Mesodermal cell (in vitro differentiated cells): ENCODE measurements at regions not wholly inside any gene's neighbourhood (a gene's known extent, or its start where the extent isn't known, plus 50 kb on each side); places are given as distances from the start of the nearest gene placed in this dataset.

Experiments used
- H3K27ac ChIP-seq: 2 replicates; pipeline ENCODE4 v1.7.0; 2013; ENCODE audit warnings: mild to moderate bottlenecking, low read depth, low read length, moderate library complexity; ENCODE audit not compliant: severe bottlenecking
- H3K36me3 ChIP-seq: 2 replicates; pipeline ENCODE4 v1.7.1; 2013; ENCODE audit warnings: mild to moderate bottlenecking, low read length, moderate library complexity; ENCODE audit not compliant: control insufficient read depth, insufficient read depth
- H3K4me1 ChIP-seq: one replicate; pipeline ENCODE4 v1.7.1; 2013; ENCODE audit warnings: mild to moderate bottlenecking, low read length; ENCODE audit not compliant: insufficient read depth, control insufficient read depth, poor library complexity, severe bottlenecking
- H3K4me3 ChIP-seq: 2 replicates; pipeline ENCODE4 v1.7.0; 2013; ENCODE audit warnings: low read length, control low read depth, mild to moderate bottlenecking; ENCODE audit not compliant: insufficient read depth, poor library complexity, severe bottlenecking; ENCODE audit errors: extremely low read depth
- H3K9me3 ChIP-seq: 2 replicates; pipeline ENCODE4 v1.7.1; 2013; ENCODE audit warnings: mild to moderate bottlenecking, low read length, moderate library complexity; ENCODE audit not compliant: control insufficient read depth
- WGBS, 2 experiments: methylation state at CpG; one replicate each; pipeline ENCODE4 v1.1.5; 2013; ENCODE audit warnings: missing lambda C conversion rate in 2 of 2; ENCODE audit not compliant: insufficient coverage in 2 of 2; 5-methylcytosine and 5-hydroxymethylcytosine counted together

- H3K4me3 ChIP-seq: no peak overlapping the region
- no peaks in the 10 kb centered on the region for H3K9me3 ChIP-seq
- H3K36me3 ChIP-seq: no peaks in the 10 kb centered on the region
- no peaks in the 10 kb centered on the region for H3K4me1 ChIP-seq
- H3K27ac ChIP-seq: no peak overlapping the region
- WGBS, 2 experiments: 88 to 100% methylated on average over 1 to 2 of the region's 2 CpGs
Observed at GRCh38 chr1:222416001-222416791, 131.7 kb downstream of the HHIPL2 start.

DNA sequence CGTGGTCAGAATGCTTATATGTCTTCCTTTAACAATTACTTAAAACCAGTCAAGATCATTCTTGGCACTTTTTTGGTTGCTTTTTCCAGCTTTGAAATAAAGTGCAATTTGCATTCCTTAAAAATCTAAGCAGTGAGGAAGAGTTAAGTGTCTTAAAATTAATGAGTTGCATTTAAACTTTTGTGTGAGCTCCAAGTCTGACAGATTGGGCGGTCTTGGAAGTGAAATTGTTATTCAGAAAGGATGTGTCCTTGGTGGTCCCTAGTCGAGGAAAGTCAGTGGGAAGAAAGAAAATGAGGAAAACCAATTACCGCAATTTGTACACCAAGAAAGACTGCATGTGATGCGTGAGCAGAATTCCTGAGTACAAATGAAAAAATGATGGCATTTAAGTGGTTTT lies 132.5 kb downstream of the HHIPL2 start:
- Histone ChIP-seq H3K27ac (no peak overlapping the region), H3K9me3 (no peaks in the 10 kb centered on the region), H3K36me3 (no peaks in the 10 kb centered on the region), H3K4me3 (no peak overlapping the region), H3K4me1 (no peaks in the 10 kb centered on the region)
- 90 to 93% methylated on average over 3 to 5 of the region's 5 CpGs for WGBS, 2 experiments

- Histone ChIP-seq H3K9me3 (no peaks in the 10 kb centered on the region), H3K36me3 (no peaks in the 10 kb centered on the region), H3K4me1 (no peaks in the 10 kb centered on the region), H3K27ac (no peak overlapping the region), H3K4me3 (no peak overlapping the region)
- 100% methylated on average over 1 of the region's 2 CpGs; no CpG with 5 or more reads in 1 of the 2 experiments for WGBS, 2 experiments
Observed at GRCh38 chr1:222413991-222414549, 133.8 kb downstream of the HHIPL2 start.

DNA sequence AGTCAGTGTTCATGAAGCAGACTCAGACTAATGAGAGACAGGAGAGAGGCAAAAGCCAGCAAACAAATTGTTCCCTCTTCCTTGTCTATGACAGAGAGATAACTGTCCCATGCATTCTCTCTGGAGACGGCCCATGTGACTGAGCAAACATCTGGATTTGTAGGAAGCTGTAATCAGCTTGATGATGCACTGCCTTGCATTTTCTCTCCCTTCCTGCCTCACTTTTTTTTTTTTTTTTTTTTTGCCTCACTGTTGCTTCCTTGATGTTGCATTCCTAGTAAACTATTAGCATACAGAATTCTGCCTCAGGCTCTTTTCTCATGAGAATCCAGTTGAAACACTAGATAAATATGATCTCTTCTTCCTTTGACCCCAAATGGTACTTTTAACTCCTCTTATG lies 134.5 kb downstream of the HHIPL2 start:
- Histone ChIP-seq H3K36me3 (no peaks in the 10 kb centered on the region), H3K4me3 (no peak overlapping the region), H3K4me1 (no peaks in the 10 kb centered on the region), H3K27ac (no peak overlapping the region), H3K9me3 (no peaks in the 10 kb centered on the region)
- WGBS, 2 experiments: 100% methylated on average over 1 of the region's 1 CpG; no CpG with 5 or more reads in 1 of the 2 experiments

DNA sequence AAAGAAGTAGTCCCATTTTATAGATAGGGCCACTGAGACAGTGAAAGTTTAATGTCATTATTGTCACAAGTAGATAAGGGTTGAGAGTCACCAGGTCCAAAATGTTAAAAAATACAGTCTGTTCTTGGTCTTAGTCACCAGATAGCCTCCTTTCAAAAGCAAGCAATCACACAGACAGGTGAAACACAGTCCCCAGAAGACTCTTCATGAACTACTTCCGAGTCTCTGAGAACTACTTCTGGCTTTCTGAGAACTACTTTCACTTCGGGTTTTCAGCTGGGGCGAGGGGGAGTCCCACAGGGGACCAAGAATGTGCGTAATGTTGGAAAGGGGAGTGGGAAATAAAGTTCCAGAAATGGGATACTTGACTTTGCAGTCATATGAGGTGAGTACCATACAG lies 143.2 kb downstream of the HHIPL2 start:
- 67 to 82% methylated on average over 2 to 3 of the region's 4 CpGs for WGBS, 2 experiments
- Histone ChIP-seq H3K27ac (no peak overlapping the region), H3K4me3 (no peak overlapping the region), H3K9me3 (no peaks in the 10 kb centered on the region), H3K4me1 (no peaks in the 10 kb centered on the region), H3K36me3 (no peaks in the 10 kb centered on the region)

- Histone ChIP-seq H3K9me3 (no peaks in the 10 kb centered on the region), H3K27ac (no peak overlapping the region), H3K36me3 (no peaks in the 10 kb centered on the region), H3K4me3 (no peak overlapping the region), H3K4me1 (no peaks in the 10 kb centered on the region)
Observed at GRCh38 chr1:222399197-222399596, 148.7 kb downstream of the HHIPL2 start.

- no peaks in the 10 kb centered on the region for H3K4me1 ChIP-seq
- H3K27ac ChIP-seq: no peak overlapping the region
- no peak overlapping the region for H3K4me3 ChIP-seq
- H3K36me3 ChIP-seq: no peaks in the 10 kb centered on the region
- WGBS, 2 experiments: no CpG with 5 or more reads among the region's 1 CpG
- H3K9me3 ChIP-seq: no peaks in the 10 kb centered on the region
Observed at GRCh38 chr1:222394224-222394623, 153.7 kb downstream of the HHIPL2 start.

DNA sequence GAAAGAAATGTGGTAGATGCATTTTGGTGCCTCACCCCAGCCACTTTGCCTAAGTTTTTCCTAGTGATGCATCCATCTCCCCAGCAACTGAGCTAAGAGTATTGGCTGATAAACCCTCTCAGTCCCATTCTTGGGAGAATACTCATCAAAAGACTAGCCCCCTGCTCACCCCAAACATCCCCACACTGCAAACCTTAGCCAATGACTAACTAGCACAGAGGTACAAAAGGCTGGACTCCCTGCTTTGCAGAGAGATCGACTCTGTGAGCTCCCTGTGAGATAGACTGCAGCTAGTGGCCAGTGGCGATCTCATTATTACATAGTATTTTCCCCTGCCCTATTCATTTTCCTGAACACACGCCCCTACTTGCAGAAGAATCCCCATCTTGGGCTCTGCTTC lies 155.3 kb downstream of the HHIPL2 start:
- 90 to 94% methylated on average over 3 of the region's 3 CpGs for WGBS, 2 experiments
- no peaks in the 10 kb centered on the region for H3K4me1 ChIP-seq
- H3K4me3 ChIP-seq: no peak overlapping the region
- no peaks in the 10 kb centered on the region for H3K9me3 ChIP-seq
- no peaks in the 10 kb centered on the region for H3K36me3 ChIP-seq
- no peak overlapping the region for H3K27ac ChIP-seq

- 94 to 100% methylated on average over 1 to 2 of the region's 2 CpGs for WGBS, 2 experiments
- no peaks in the 10 kb centered on the region for H3K36me3 ChIP-seq
- no peak overlapping the region for H3K27ac ChIP-seq
- H3K4me1 ChIP-seq: no peaks in the 10 kb centered on the region
- no peaks in the 10 kb centered on the region for H3K9me3 ChIP-seq
- no peak overlapping the region for H3K4me3 ChIP-seq
Observed at GRCh38 chr1:222390181-222390580, 157.7 kb downstream of the HHIPL2 start.

DNA sequence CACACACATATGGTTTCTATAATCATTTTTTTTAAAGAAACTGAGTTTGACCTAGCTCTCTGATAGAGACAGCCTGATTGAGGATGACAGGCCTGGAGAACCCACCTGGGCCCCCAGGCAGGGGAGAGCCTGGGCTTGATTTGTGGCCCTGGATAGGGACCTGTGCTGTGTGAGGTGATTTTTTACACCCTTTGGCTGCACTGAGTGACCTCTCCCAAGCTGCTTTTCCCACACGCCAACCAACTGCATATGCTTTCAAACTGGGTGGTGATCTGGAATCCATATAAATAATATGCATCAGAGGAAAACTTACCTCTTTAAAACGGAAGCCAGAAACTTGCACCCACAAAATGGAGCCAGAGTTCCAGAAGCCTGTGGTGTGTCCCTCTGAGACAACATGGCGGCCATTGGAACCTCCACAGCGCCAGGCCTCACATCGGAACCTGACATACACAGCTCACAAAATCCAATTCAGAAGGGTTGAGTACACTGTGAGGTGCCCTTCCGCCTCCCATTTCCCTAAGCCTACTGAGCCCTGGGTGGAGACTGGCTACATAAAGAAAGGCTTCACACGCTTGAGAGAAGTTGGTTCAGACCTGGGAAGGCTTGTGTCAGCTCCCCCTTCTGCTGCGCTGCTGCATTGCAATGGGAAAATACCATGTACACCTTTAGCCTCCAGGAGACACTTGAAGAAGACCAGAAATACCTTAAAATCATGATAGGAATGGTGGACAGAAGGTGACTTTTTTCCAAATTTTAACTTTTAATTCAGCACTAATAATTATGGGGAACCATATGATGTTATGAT lies 160.7 kb downstream of the HHIPL2 start:
- WGBS, 2 experiments: 68 to 74% methylated on average over 3 to 5 of the region's 8 CpGs

GRCh38 chr1:222385955-222386354 lies 161.9 kb downstream of the HHIPL2 start:
- Histone ChIP-seq H3K36me3 (no peaks in the 10 kb centered on the region), H3K9me3 (no peaks in the 10 kb centered on the region), H3K4me1 (no peaks in the 10 kb centered on the region), H3K4me3 (no peak overlapping the region), H3K27ac (no peak overlapping the region)
- WGBS, 2 experiments: no CpG with 5 or more reads among the region's 1 CpG

More for the DNA sequence above, 160.7 kb downstream of the HHIPL2 start:
- Histone ChIP-seq H3K4me1 (no peaks in the 10 kb centered on the region), H3K36me3 (no peaks in the 10 kb centered on the region), H3K9me3 (no peaks in the 10 kb centered on the region), H3K4me3 (no peak overlapping the region), H3K27ac (no peak overlapping the region)
